GM21360 (cell line): ENCODE measurements at regions not wholly inside any gene's neighbourhood (a gene's known extent, or its start where the extent isn't known, plus 50 kb on each side); places are given as distances from the start of the nearest gene placed in this dataset.
"Not testable (repeated sequence)": the region's sequence is repeated elsewhere in the genome, so short reads cannot be mapped to it uniquely, and the experiment has no call there.

Experiments
- ATAC-seq: cut with Tn5 transposase; IDR thresholded peaks from one replicate; pipeline ENCODE4 v1.9.1; 2021; ENCODE audit warnings: mild to moderate bottlenecking, moderate library complexity; ENCODE audit not compliant: unreplicated experiment

GRCh38 chr10:8305876-8306652, 251.6 kb downstream of the GATA3 start:
- no peak for ATAC-seq

DNA sequence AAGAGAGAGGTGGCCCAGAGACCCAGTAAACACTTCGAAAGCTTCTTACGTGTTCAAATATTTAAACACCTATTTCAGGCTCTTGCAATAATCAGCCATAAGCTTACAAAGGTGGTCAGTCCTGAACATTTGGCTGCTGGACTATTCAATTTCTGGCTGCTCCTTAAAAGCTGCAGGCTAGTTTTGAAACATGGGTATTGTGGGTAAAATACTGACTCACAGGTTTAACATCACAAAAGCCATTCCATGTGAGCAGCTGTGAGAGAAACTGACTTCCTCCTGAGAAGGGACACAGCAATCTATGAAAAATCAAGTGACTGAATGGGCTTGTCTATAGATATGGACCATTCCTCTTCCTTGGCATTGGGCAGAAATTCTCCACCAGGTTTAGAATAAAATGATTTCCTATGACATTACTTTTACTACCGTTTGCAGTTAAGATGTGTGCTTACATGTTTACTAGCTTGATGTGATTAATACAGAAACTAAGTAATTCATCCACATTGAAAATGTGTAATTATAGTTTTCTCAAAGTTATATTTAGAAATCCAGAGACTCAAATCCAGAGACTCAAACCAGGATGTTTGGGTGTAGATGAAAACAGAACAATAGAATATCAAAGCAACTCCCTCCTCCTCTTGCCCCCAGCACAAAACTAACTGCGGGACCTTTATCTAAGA, 252.3 kb downstream of the GATA3 start:
- no peak for ATAC-seq

DNA sequence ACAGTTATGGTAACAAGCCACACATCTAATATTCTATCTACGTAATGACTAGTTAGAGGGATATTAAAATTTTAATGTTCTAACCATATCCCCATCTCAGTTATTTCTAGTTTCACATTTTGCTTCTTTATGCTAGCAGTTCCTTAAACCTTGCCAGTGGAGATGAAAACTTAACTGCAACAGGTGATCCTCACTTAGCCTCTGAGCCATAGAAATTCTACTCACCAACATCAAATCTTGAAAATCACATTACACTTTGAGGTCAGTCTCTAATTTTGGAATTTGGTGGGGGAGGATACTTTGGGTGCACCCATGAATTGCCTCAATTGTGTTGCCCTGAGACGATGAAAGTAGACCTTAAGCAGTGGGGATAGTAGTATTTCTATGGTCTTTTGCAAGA, 256.4 kb downstream of the GATA3 start:
- ATAC-seq: no peak

GRCh38 chr10:8311526-8312070, 257.1 kb downstream of the GATA3 start:
- no peak for ATAC-seq

- no peak for ATAC-seq
Measured at GRCh38 chr10:8312079-8312478, 257.6 kb downstream of the GATA3 start.

- no peak for ATAC-seq
Measured at GRCh38 chr10:8312781-8313180, 258.3 kb downstream of the GATA3 start.

- ATAC-seq: no peak
Measured at GRCh38 chr10:8314486-8314885, 260.0 kb downstream of the GATA3 start.

GRCh38 chr10:8315619-8316021, 261.1 kb downstream of the GATA3 start:
- no peak for ATAC-seq

- ATAC-seq: no peak
Measured at GRCh38 chr10:8316284-8316683, 261.8 kb downstream of the GATA3 start.

DNA sequence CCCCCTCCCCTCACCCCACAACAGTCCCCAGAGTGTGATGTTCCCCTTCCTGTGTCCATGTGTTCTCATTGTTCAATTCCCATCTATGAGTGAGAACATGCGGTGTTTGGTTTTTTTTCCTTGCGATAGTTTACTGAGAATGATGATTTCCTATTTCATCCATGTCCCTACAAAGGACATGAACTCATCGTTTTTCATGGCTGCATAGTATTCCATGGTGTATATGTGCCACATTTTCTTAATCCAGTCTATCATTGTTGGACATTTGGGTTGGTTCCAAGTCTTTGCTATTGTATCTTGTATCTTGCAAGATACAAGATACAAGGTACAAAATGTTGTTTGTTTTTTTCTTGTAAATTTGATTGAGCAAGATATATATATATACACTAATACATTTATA, 263.9 kb downstream of the GATA3 start:
- not testable (repeated sequence) for ATAC-seq

DNA sequence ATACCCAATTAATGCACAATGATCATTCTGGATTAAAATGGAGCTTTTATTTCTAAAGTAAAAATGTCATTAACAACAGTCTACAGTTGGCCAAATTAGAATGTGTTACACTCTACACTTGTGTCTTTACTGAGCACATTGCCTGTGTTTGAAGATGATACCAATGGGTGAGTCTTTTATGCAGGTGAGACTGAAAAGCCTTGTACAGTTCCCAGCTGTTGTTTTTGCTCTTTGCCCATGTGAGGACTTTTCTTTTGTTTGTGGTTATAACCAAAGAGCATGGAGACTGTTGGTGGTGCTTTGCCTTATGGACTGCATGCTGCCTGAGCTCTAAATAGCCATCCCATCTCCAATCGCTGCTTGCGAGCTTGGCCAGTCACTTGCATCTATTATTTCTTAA, 264.5 kb downstream of the GATA3 start:
- no peak for ATAC-seq

GRCh38 chr10:8319704-8320103, 265.2 kb downstream of the GATA3 start:
- no peak for ATAC-seq

- ATAC-seq: no peak
Measured at GRCh38 chr10:8321990-8322389, 267.5 kb downstream of the GATA3 start.

- no peak for ATAC-seq
Measured at GRCh38 chr10:8323428-8324054, 269.1 kb downstream of the GATA3 start.

DNA sequence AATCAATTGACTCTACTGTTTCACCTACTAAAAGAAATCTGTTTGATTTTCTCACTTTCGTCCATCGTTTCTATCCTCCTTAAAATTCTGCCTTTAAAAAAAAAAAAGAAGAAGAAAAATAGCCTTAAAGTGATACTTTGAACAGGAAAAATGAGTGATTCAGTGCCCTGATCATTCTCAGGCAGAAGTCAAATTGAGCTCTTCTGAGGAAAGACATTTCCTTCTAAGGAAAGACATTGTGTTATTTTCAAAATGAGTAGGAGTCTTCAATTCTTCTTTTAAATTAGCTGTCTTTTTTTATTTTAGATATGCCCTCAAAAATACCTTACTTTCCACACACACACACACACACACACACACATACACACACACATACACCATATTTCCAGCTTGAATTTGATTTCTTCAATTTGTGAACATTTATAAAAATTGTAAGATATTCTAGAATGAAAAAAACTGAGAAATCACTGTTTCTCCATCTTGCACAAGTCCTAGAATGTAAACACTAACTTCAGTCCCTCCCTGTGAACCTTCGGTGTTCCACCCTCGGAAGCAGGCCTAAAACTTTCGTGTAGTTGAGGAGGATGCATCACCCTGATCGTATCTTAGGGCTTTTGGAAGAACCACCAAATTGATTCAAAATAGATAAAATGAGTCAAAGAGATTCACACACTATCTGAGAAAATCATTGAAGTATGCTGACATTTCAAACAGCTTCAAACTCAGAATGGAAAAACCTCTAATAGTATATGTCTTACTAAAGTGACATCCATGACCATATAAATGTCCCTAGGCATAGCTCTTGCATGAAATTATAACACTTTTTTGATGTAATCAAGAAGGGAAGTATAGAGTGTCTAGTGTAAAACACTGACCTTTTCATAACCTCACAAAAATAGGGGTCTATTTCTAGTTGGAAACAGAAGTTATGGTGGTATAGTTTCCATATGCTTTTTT, 270.8 kb downstream of the GATA3 start:
- no peak for ATAC-seq

GRCh38 chr10:8326396-8327139, 272.1 kb downstream of the GATA3 start:
- no peak for ATAC-seq

- no peak for ATAC-seq
Measured at GRCh38 chr10:8327140-8327423, 272.6 kb downstream of the GATA3 start.

- ATAC-seq: no peak
Measured at GRCh38 chr10:8331387-8331786, 276.9 kb downstream of the GATA3 start.

- ATAC-seq: peak; percentile 89
Measured at GRCh38 chr10:8331896-8332729, 277.6 kb downstream of the GATA3 start.
